Fibroblast of lung (primary cell): ENCODE measurements at regions not wholly inside any gene's neighbourhood (a gene's known extent, or its start where the extent isn't known, plus 50 kb on each side); places are given as distances from the start of the nearest gene placed in this dataset.
"Not testable (repeated sequence)": the region's sequence is repeated elsewhere in the genome, so short reads cannot be mapped to it uniquely, and the experiment has no call there.

Experiments used
- DNase-seq, 2 donors: peaks; one replicate each; pipeline versions ENCODE4 v3.0.0 to v3.0.0-alpha.2; 2010; ENCODE audit warnings: low read depth in 2 of 2
- H2AFZ ChIP-seq: 2 replicates; pipeline ENCODE4 v1.5.1; 2012; ENCODE audit warnings: low read length, control low read depth, inconsistent platforms
- H3K27ac ChIP-seq: 2 replicates; pipeline ENCODE4 v1.5.1; 2011; ENCODE audit warnings: low read length, control low read depth; ENCODE audit not compliant: insufficient read depth
- H3K27me3 ChIP-seq: 2 replicates; pipeline ENCODE4 v1.5.1; 2011; ENCODE audit warnings: mild to moderate bottlenecking, low read length; ENCODE audit not compliant: control insufficient read depth, insufficient read depth
- H3K36me3 ChIP-seq: 2 replicates; pipeline ENCODE4 v1.5.1; 2011; ENCODE audit warnings: low read length; ENCODE audit not compliant: control insufficient read depth, insufficient read depth
- H3K4me1 ChIP-seq: 2 replicates; pipeline ENCODE4 v1.5.1; 2011; ENCODE audit warnings: low read length; ENCODE audit not compliant: control insufficient read depth, insufficient read depth; ENCODE audit errors: extremely low read depth
- H3K4me2 ChIP-seq: 2 replicates; pipeline ENCODE4 v1.5.1; 2011; ENCODE audit warnings: low read length, control low read depth; ENCODE audit not compliant: insufficient read depth; ENCODE audit errors: extremely low read depth
- H3K4me3 ChIP-seq, 4 experiments: fragments of 200-600 bp in 1 of 4; sonication (generic) in 1 of 4; replicated peaks in 1 of 4; 2 replicates each; pipeline ENCODE4 v1.5.1; 2011 to 2016; ENCODE audit warnings: low read length in 4 of 4, low read depth in 3 of 4, mild to moderate bottlenecking in 3 of 4, control low read depth in 2 of 4, inconsistent platforms in 1 of 4, mixed read lengths in 1 of 4; ENCODE audit not compliant: insufficient read depth in 1 of 4; ENCODE audit errors: control extremely low read depth in 1 of 4
- H3K79me2 ChIP-seq: 2 replicates; pipeline ENCODE4 v1.5.1; 2012; ENCODE audit warnings: mild to moderate bottlenecking, low read length, inconsistent platforms; ENCODE audit not compliant: control insufficient read depth, insufficient read depth
- H3K9ac ChIP-seq: 2 replicates; pipeline ENCODE4 v1.5.1; 2011; ENCODE audit warnings: mild to moderate bottlenecking, low read length, control low read depth; ENCODE audit not compliant: insufficient read depth
- H3K9me3 ChIP-seq: 2 replicates; pipeline ENCODE4 v1.5.1; 2012; ENCODE audit warnings: low read depth, low read length; ENCODE audit not compliant: control insufficient read depth, insufficient read depth
- H4K20me1 ChIP-seq: 2 replicates; pipeline ENCODE4 v1.5.1; 2011; ENCODE audit warnings: low read length; ENCODE audit not compliant: control insufficient read depth, insufficient read depth; ENCODE audit errors: extremely low read depth
- EZH2 ChIP-seq: IDR thresholded peaks from 2 replicates; pipeline ENCODE4 v1.5.1; 2012; ENCODE audit warnings: low read length, control low read depth, mild to moderate bottlenecking; ENCODE audit errors: missing control alignments
- TF ChIP-seq, protein P1 (sequence below), 2 donors: IDR thresholded peaks in 1 of 2; conservative IDR thresholded peaks in 1 of 2; 1 replicate in 1 of 2; 2 replicates in 1 of 2; pipeline ENCODE4 v1.5.1; 2011 to 2012; ENCODE audit warnings: low read length in 2 of 2, control low read depth in 1 of 2, inconsistent platforms in 1 of 2, low read depth in 1 of 2, mild to moderate bottlenecking in 1 of 2

DNA sequence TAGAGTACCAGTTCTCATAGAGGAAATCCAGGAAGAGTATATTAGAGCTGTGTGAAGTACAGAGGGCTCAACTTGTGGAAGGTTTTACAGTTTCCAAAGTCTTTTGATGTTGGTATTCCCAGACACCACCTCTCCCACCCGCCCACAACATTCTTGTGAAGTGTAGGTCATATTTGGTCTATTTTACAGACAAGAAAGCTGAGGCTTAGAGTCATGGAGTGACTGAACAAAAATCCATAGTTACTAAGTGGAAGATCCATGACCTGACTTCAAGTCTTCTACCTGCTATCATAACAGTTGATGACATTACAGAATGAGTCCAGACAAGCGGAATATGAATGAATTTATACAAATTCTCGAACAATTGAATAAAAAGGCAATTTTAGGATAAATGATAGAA lies 187.1 kb upstream of the RPS23 start:
- Histone ChIP-seq H3K4me3 (no peak overlapping the region), H3K27me3 (no peaks in the 10 kb centered on the region), H3K9me3 (no peaks in the 10 kb centered on the region), H3K4me2 (no peak overlapping the region), H3K4me1 (no peaks in the 10 kb centered on the region), H3K36me3 (no peaks in the 10 kb centered on the region), H3K27ac (no peak overlapping the region), H2AFZ (no peak overlapping the region), H3K79me2 (no peaks in the 10 kb centered on the region), H4K20me1 (no peaks in the 10 kb centered on the region), H3K9ac (no peak overlapping the region)
- TF ChIP-seq, protein P1, sequence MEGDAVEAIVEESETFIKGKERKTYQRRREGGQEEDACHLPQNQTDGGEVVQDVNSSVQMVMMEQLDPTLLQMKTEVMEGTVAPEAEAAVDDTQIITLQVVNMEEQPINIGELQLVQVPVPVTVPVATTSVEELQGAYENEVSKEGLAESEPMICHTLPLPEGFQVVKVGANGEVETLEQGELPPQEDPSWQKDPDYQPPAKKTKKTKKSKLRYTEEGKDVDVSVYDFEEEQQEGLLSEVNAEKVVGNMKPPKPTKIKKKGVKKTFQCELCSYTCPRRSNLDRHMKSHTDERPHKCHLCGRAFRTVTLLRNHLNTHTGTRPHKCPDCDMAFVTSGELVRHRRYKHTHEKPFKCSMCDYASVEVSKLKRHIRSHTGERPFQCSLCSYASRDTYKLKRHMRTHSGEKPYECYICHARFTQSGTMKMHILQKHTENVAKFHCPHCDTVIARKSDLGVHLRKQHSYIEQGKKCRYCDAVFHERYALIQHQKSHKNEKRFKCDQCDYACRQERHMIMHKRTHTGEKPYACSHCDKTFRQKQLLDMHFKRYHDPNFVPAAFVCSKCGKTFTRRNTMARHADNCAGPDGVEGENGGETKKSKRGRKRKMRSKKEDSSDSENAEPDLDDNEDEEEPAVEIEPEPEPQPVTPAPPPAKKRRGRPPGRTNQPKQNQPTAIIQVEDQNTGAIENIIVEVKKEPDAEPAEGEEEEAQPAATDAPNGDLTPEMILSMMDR (conservative IDR thresholded peaks at IDR 0.05 in 1 of 2, IDR thresholded peaks at IDR 0.05 in 1 of 2; ENCODE audit: low read depth in 1 of 2, low read length in 2 of 2) = no peak
- TF ChIP-seq EZH2 = no peak
- DNase-seq = peak in 1 of 2 donors; percentile 65

DNA sequence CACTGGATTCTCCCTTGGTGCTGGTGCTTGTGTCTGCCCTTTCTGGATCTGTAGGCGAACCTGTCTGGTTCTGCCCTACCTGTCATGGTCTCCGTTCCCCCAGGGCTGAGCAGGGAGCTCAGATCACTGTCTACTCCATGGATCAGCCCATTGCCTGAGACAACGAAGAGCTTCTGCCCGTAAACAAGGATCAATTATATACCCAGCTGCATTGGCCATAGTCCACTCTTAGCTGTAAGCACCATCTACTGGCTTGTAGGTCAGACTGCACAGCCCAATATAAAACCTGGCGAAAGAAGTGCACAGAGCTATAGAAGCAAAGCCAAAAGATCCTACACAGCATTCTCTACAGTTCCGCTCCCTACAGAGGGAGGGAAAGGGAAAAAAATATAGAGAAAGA lies 181.5 kb upstream of the RPS23 start:
- H3K27ac ChIP-seq = no peak overlapping the region
- H3K27me3 ChIP-seq = no peaks in the 10 kb centered on the region
- no peak overlapping the region for H3K4me2 ChIP-seq
- TF ChIP-seq, protein P1 (conservative IDR thresholded peaks at IDR 0.05 in 1 of 2, IDR thresholded peaks at IDR 0.05 in 1 of 2; ENCODE audit: low read depth in 1 of 2, low read length in 2 of 2) = no peak
- TF ChIP-seq EZH2 = no peak
- no peaks in the 10 kb centered on the region for H3K79me2 ChIP-seq
- no peaks in the 10 kb centered on the region for H3K9me3 ChIP-seq
- H3K9ac ChIP-seq = no peak overlapping the region
- no peaks in the 10 kb centered on the region for H3K4me1 ChIP-seq
- no peak overlapping the region for H2AFZ ChIP-seq
- no peak for DNase-seq
- no peaks in the 10 kb centered on the region for H3K36me3 ChIP-seq
- H4K20me1 ChIP-seq = no peaks in the 10 kb centered on the region
- no peak overlapping the region for H3K4me3 ChIP-seq

DNA sequence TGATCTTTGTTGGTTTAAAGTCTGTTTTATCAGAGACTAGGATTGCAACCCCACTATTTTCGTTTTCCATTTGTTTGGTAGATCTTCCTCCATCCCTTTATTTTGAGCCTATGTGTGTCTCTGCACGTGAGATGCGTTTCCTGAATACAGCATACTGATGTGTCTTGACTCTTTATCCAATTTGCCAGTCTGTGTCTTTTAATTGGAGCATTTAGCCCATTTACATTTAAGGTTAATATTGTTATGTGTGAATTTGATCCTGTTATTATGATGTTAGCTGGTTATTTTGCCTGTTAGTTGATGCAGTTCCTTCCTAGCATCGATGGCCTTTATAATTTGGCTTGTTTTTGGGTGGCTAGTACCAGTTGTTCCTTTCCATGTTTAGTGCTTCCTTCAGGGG lies 177.2 kb upstream of the RPS23 start:
- not testable (repeated sequence) for H3K79me2 ChIP-seq, H4K20me1 ChIP-seq, H3K9ac ChIP-seq, H3K27ac ChIP-seq, H2AFZ ChIP-seq, H3K4me1 ChIP-seq, H3K36me3 ChIP-seq, H3K4me2 ChIP-seq, H3K4me3 ChIP-seq, DNase-seq, H3K9me3 ChIP-seq, H3K27me3 ChIP-seq

DNA sequence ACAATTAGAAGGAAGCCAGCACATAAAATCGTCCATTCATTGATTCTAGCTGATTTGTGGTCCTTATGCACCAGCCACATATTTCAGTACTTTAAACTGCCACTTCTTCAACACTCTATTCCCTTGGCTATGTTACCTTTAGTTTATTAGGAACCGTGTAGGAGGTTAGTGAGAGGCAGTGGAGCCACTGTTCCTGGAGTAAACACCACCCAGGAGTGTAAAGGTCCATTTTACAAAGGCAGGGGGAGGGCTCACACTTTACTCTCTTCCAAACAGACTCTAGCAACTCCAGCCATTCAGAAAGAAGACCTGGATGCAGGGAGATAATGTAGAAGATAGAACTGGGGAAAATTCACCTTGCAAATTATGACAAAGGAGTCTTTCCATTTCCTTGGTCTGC lies 170.2 kb upstream of the RPS23 start:
- Histone ChIP-seq H3K4me3 (no peak overlapping the region), H3K9me3 (no peaks in the 10 kb centered on the region), H4K20me1 (no peaks in the 10 kb centered on the region), H3K27me3 (peaks cover 6% of the 10 kb centered on the region), H3K79me2 (no peaks in the 10 kb centered on the region), H3K27ac (no peak overlapping the region), H3K4me1 (no peaks in the 10 kb centered on the region), H3K4me2 (no peak overlapping the region), H2AFZ (no peak overlapping the region), H3K9ac (no peak overlapping the region), H3K36me3 (no peaks in the 10 kb centered on the region)
- no peak for DNase-seq
- no peak for TF ChIP-seq EZH2
- TF ChIP-seq, protein P1 (conservative IDR thresholded peaks at IDR 0.05 in 1 of 2, IDR thresholded peaks at IDR 0.05 in 1 of 2; ENCODE audit: low read depth in 1 of 2, low read length in 2 of 2) = no peak
